WTC11 (cell line): ENCODE measurements at regions not wholly inside any gene's neighbourhood (a gene's known extent, or its start where the extent isn't known, plus 50 kb on each side); places are given as distances from the start of the nearest gene placed in this dataset.

Experiments
- ELF4 ChIP-seq: sonication (generic); formaldehyde crosslinking; IDR thresholded peaks from 2 replicates; pipeline ENCODE4 v1.8.1; 2022; ENCODE audit warnings: low read depth, mild to moderate bottlenecking, moderate library complexity, missing genetic modification reagents
- ZNF281 ChIP-seq: sonication (generic); formaldehyde crosslinking; IDR thresholded peaks from 2 replicates; pipeline ENCODE4 v1.8.0; 2023; ENCODE audit warnings: mild to moderate bottlenecking, missing genetic modification reagents

GRCh38 chr10:121240556-121240955 is 357.7 kb downstream of the FGFR2 start:
- TF ChIP-seq ZNF281 (CRISPR knock-in tag) (no peak), ELF4 (CRISPR knock-in tag) (no peak)
